ENCODE measurements at regions not wholly inside any gene's neighbourhood (a gene's known extent, or its start where the extent isn't known, plus 50 kb on each side); places are given as distances from the start of the nearest gene placed in this dataset.
"Not testable (repeated sequence)": the region's sequence is repeated elsewhere in the genome, so short reads cannot be mapped to it uniquely, and the experiment has no call there.

DNA sequence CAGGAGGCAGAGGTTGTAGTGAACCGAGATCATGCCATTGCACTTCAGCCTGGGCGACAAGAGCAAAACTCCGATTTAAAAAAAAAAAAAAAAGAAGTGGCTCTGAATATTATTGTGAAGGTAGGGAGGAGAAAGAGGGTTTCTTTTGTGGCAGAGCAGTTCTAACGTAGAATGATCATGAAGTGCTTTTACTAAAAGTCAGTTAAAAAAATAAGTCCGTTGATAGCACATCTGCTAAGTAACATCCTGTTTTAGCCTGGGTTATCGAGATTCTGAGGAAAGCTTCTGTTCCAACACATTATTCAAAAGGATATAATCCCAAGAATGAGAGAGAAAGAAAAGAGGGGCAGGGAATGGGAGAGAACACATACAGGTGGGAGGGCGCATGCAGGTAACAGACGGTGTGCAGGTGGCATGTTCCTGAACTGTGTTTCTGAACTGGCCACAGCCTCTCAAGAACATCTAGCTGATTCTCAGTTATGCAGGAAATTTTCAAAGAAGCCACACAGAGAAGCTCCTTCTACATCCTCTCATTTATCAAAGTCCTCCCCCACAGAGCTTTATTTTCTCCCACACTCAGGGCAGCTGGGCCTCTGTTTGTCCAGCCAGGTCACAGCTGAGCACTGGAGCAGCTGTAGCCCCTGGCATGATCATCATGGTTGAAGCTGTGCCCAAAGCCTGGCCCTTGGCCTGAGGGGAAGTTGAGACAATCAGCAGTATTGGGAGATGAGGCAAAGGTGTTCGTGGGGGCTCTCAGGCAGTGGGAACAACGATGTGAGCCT lies 342.3 kb downstream of the ZNF674 start:
- H3K27me3 Mint-ChIP-seq (ENCODE audit: insufficient read depth): no peaks in the 10 kb centered on the region
- DNase-seq (ENCODE audit: low spot score): no peak
- no peak overlapping the region for H3K4me3 Mint-ChIP-seq
- peaks cover 11% of the 10 kb centered on the region for H3K4me1 Mint-ChIP-seq (ENCODE audit: low read depth)
- H3K9me3 Mint-ChIP-seq: no peaks in the 10 kb centered on the region
- H3K36me3 Mint-ChIP-seq (ENCODE audit: low read depth): no peaks in the 10 kb centered on the region
- H3K27ac Mint-ChIP-seq: no peak overlapping the region
- intact Hi-C loops (cut with micrococcal nuclease): loop anchor here (10.0 kb wide), 2 partner anchors 122 to 172 kb away; no protein-coding TSS in a partner anchor

DNA sequence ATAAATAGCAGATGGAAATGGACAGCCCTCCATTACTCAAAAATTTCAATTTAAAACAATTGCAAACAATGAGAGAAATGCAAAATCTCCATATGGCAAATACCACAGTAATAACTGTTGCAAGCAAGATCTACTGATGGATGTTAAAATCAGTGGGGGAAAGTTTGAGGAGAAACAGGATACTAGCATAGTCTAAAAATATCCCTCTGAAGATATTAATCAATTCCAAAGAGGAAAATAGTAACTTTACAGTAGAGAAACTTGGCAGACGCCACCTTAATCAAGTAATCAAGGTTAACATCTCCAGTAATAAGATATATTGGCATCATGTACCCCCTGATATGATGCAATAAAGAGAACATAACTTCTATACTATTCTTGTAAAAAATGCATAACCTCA lies 344.8 kb downstream of the ZNF674 start:
- no peaks in the 10 kb centered on the region for H3K9me3 Mint-ChIP-seq
- no peak for DNase-seq (ENCODE audit: low spot score)
- no peak overlapping the region for H3K4me3 Mint-ChIP-seq
- H3K4me1 Mint-ChIP-seq (ENCODE audit: low read depth): peaks cover 9% of the 10 kb centered on the region
- H3K36me3 Mint-ChIP-seq (ENCODE audit: low read depth): no peaks in the 10 kb centered on the region
- intact Hi-C loops (cut with micrococcal nuclease): loop anchor here (10.0 kb wide), 2 partner anchors 124 to 174 kb away; no protein-coding TSS in a partner anchor
- H3K27ac Mint-ChIP-seq: no peak overlapping the region
- no peaks in the 10 kb centered on the region for H3K27me3 Mint-ChIP-seq (ENCODE audit: insufficient read depth)

DNA sequence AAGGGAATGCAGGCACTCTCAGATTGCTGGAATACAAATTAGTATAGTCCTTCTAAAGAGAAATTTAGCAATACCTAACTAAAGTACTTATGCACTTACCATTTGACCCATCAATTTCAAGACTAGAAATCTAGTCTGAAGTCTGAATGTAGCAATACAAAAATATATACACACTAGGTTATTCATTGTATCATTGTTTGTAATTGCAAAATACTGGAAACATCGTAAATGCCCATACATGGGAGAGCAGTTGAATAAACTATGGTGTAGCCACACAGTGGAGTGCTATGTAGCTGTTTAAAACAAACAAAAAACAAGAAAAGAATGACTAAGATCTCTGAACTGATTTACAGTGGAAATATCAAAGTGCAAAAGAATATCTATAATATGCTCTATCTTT lies 346.4 kb downstream of the ZNF674 start:
- intact Hi-C loops (cut with micrococcal nuclease): no loop called here
- no peaks in the 10 kb centered on the region for H3K27me3 Mint-ChIP-seq (ENCODE audit: insufficient read depth)
- no peak overlapping the region for H3K4me3 Mint-ChIP-seq
- H3K36me3 Mint-ChIP-seq (ENCODE audit: low read depth): no peaks in the 10 kb centered on the region
- no peak overlapping the region for H3K27ac Mint-ChIP-seq
- no peaks in the 10 kb centered on the region for H3K4me1 Mint-ChIP-seq (ENCODE audit: low read depth)
- H3K9me3 Mint-ChIP-seq: no peaks in the 10 kb centered on the region
- DNase-seq (ENCODE audit: low spot score): no peak

DNA sequence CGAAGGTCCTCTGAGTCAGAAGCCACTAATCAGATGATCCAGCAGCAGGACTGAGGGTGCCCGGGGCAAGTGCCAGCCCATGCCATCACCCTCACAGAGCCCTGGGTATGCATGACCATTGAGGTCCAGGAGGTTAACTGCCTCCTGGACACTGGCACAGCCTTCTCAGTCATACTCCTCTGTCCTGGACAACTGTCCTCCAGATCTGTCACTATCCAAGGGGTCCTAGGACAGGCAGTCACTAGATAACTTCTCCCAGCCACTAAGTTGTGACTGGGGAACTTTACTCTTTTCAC lies 358.5 kb downstream of the ZNF674 start:
- H3K4me3 Mint-ChIP-seq; DNase-seq (ENCODE audit: low spot score); H3K9me3 Mint-ChIP-seq; H3K36me3 Mint-ChIP-seq (ENCODE audit: low read depth); intact Hi-C loops (cut with micrococcal nuclease); H3K27ac Mint-ChIP-seq; H3K27me3 Mint-ChIP-seq (ENCODE audit: insufficient read depth); H3K4me1 Mint-ChIP-seq (ENCODE audit: low read depth): not testable (repeated sequence)

DNA sequence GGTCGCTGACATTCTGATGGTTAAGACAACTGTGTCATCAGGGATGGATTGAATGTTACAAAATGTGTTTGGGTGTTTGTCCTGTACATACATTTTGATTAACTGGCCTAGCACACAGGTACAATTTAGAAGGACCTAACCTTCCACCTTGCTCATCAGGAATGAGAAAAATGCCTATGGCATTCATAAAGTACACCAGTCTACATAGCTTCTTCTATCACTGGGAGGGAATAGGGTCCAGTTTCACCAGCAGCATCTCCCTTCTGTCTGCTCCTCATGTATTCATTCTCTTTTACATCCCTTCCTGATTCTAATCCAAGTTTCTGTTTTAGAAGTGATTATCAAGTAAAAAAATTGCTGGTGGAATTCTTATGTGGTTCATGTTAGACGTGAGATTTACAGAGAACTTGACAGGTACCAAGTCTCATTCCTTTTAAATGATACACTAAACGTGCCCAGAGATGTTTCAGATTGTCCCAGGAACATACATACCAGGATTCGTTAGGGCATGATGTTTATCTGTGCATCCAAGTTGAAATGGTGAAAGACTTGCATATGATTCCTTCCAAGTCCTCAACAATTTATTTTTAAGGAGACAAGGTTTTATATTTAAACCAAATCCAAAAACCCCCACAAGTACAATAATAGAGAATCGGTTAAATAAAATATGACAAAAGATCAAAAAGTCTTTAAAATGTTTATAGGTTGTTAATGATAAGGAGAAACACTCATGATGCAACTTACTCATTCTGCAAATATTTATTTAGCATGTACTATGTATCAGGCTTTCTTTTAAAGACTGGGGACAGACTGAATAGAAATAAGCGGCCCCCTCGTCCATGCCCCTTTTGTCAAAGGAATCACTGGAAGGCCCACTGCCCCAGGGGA lies 359.1 kb downstream of the ZNF674 start:
- no peak for DNase-seq (ENCODE audit: low spot score)
- no peaks in the 10 kb centered on the region for H3K4me1 Mint-ChIP-seq (ENCODE audit: low read depth)
- H3K27ac Mint-ChIP-seq: no peak overlapping the region
- intact Hi-C loops (cut with micrococcal nuclease): no loop called here
- no peak overlapping the region for H3K4me3 Mint-ChIP-seq
- peaks cover 6% of the 10 kb centered on the region for H3K9me3 Mint-ChIP-seq
- H3K36me3 Mint-ChIP-seq (ENCODE audit: low read depth): no peaks in the 10 kb centered on the region
- peaks cover 2% of the 10 kb centered on the region for H3K27me3 Mint-ChIP-seq (ENCODE audit: insufficient read depth)

DNA sequence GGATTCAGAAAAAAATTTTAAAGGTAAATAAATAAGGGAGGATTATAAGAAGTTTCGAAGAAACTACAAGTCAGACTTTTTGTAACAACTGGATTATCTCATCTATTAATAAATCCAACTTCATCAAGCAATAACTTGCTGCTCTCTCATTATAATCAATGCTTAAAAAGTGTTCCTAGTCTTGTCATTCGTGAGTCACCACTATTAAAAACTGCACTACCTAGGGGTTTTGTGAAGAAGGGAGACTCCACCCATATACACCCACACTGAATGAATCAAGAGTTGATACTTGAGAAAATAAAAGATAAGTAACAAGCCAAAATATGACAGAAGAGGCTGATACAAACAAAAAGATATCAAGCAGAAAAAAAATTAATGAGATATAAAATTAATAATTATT lies 360.5 kb downstream of the ZNF674 start:
- no peaks in the 10 kb centered on the region for H3K36me3 Mint-ChIP-seq (ENCODE audit: low read depth)
- peaks cover 2% of the 10 kb centered on the region for H3K27me3 Mint-ChIP-seq (ENCODE audit: insufficient read depth)
- no peak overlapping the region for H3K4me3 Mint-ChIP-seq
- no peaks in the 10 kb centered on the region for H3K4me1 Mint-ChIP-seq (ENCODE audit: low read depth)
- no peak overlapping the region for H3K27ac Mint-ChIP-seq
- H3K9me3 Mint-ChIP-seq: peaks cover 6% of the 10 kb centered on the region
- intact Hi-C loops (cut with micrococcal nuclease): no loop called here
- DNase-seq (ENCODE audit: low spot score): no peak

DNA sequence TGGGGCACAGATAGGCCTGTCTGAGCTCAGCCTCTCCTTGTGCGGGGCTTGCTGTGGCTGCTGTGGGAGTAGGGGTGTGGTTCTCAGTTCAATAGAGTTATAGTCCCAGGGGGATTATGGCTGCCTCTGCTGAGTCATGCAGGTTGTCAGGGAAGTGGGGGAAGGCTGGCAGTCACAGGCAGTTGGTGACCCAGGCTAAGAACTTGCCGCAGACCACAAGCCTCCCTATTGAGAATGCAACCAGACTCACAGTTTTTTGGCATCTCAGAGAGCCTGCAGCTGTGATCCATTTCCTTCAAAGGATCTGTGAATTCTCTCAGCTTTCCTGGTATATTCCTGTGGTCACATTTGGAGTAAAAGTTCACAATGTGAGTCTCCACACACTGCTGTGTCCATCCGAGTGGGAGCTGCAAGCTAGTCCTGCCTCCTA lies 364.9 kb downstream of the ZNF674 start:
- Mint-ChIP-seq H3K4me1 (ENCODE audit: low read depth) (no peaks in the 10 kb centered on the region), H3K27ac (no peak overlapping the region), H3K9me3 (peaks cover 8% of the 10 kb centered on the region), H3K4me3 (no peak overlapping the region), H3K36me3 (ENCODE audit: low read depth) (no peaks in the 10 kb centered on the region), H3K27me3 (ENCODE audit: insufficient read depth) (peaks cover 2% of the 10 kb centered on the region)
- DNase-seq (ENCODE audit: low spot score): no peak
- intact Hi-C loops (cut with micrococcal nuclease): no loop called here

DNA sequence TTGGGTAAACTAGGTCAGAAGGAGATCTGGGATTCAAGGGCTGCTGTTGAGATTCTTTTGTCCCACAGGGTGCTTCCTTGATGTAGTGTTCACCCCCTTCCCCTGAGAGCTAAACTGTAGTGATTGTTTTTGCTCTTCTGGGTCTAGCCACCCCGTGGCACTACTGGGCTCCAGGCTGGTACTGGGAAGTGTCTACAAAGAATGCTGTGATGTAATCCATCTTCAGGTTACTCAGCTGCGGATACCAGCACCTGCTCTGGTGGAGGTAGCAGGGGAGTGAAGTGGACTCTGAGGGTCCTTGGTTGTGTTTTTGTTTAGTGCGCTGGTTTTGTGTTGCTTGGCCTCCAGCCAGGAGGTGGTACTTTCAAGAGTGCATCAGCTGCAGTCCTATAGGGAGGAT lies 365.5 kb downstream of the ZNF674 start:
- Mint-ChIP-seq H3K4me1 (ENCODE audit: low read depth) (no peaks in the 10 kb centered on the region), H3K9me3 (peaks cover 8% of the 10 kb centered on the region), H3K4me3 (no peak overlapping the region), H3K36me3 (ENCODE audit: low read depth) (no peaks in the 10 kb centered on the region), H3K27ac (no peak overlapping the region), H3K27me3 (ENCODE audit: insufficient read depth) (peaks cover 2% of the 10 kb centered on the region)
- intact Hi-C loops (cut with micrococcal nuclease): no loop called here
- no peak for DNase-seq (ENCODE audit: low spot score)

DNA sequence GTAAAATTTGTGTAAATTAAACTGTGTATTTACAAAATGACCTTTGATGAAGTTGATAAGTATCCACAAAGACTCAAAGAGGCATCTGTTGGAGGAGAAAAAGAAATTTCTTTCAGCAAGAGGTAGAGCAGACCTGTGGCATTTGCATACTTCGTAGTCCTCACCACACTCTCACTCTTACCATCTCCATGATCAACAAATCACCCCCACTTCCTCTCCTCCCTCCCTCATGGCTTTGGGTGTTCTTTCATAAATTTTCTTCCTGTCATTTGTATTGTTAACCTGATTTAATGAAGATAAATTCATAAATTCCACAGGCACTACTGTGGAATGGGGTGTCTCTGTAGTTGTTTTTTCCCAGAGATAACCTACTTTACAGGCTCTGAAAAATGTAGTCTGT lies 366.5 kb downstream of the ZNF674 start:
- peaks cover 14% of the 10 kb centered on the region for H3K9me3 Mint-ChIP-seq
- H3K4me1 Mint-ChIP-seq (ENCODE audit: low read depth): no peaks in the 10 kb centered on the region
- intact Hi-C loops (cut with micrococcal nuclease): no loop called here
- no peak overlapping the region for H3K27ac Mint-ChIP-seq
- H3K36me3 Mint-ChIP-seq (ENCODE audit: low read depth): no peaks in the 10 kb centered on the region
- no peak for DNase-seq (ENCODE audit: low spot score)
- no peak overlapping the region for H3K4me3 Mint-ChIP-seq
- peaks cover 2% of the 10 kb centered on the region for H3K27me3 Mint-ChIP-seq (ENCODE audit: insufficient read depth)

DNA sequence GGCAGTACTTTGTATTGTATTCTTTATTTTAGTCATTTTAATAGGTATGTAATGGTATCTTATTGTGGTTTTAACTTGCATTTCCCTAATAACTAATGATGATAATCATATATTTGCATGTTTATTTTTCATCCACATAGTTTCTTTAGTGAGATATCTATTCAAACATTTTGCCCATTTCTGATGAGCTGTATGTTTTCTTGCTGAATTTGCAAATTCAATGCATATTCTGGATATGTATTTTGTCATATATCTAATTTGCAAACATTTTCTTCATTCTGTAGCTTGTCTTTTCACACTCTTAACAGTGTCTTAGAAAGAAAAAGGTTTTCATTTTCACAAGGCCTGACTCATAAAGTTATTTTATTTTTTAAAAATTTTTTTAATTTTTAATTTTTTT lies 372.1 kb downstream of the ZNF674 start:
- Mint-ChIP-seq H3K4me3 (no peak overlapping the region), H3K9me3 (peaks cover 8% of the 10 kb centered on the region), H3K4me1 (ENCODE audit: low read depth) (no peaks in the 10 kb centered on the region), H3K27me3 (ENCODE audit: insufficient read depth) (no peaks in the 10 kb centered on the region), H3K36me3 (ENCODE audit: low read depth) (no peaks in the 10 kb centered on the region), H3K27ac (no peak overlapping the region)
- intact Hi-C loops (cut with micrococcal nuclease): no loop called here
- DNase-seq (ENCODE audit: low spot score): no peak

DNA sequence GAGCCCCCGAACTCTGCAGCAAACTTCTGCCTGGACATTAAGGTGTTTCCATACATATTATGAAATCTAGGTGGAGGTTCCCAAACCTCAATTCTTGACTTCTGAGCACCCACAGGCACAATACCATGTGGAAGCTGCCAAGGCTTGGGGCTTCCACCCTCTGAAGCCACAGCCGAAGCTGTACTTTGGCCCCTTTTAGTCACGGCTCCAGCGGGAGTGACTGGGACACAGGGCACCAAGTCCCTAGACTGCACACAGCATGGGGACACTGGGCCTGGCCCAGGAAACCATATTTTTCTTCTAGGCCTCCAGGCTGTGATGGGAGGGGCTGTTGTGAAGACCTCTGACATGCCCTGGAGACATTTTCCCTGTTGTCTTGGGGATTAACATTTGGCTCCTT lies 373.8 kb downstream of the ZNF674 start:
- H3K27ac Mint-ChIP-seq; H3K27me3 Mint-ChIP-seq (ENCODE audit: insufficient read depth); H3K4me3 Mint-ChIP-seq; intact Hi-C loops (cut with micrococcal nuclease); DNase-seq (ENCODE audit: low spot score); H3K9me3 Mint-ChIP-seq; H3K4me1 Mint-ChIP-seq (ENCODE audit: low read depth); H3K36me3 Mint-ChIP-seq (ENCODE audit: low read depth): not testable (repeated sequence)

DNA sequence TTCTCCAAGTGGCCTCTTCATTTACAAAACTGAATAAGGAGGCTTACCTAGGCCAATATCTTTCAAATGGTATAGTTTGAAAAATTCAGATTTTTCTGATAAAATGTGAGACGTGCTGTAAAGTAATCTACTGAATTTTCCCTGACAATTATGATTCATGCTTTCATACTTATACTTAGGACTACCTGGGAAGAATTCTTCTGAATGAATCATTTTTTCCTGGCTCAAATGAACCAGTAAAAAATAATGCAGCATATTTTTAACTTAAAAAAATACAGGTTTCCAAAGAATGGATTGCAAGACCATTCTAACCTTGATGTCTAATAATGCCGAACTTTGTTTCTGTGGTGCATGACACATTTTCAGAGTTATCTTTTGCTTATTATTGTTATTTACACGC lies 375.4 kb downstream of the ZNF674 start:
- DNase-seq (ENCODE audit: low spot score): no peak
- no peaks in the 10 kb centered on the region for H3K36me3 Mint-ChIP-seq (ENCODE audit: low read depth)
- H3K27ac Mint-ChIP-seq: no peak overlapping the region
- no peaks in the 10 kb centered on the region for H3K27me3 Mint-ChIP-seq (ENCODE audit: insufficient read depth)
- H3K4me3 Mint-ChIP-seq: no peak overlapping the region
- peaks cover 5% of the 10 kb centered on the region for H3K9me3 Mint-ChIP-seq
- intact Hi-C loops (cut with micrococcal nuclease): no loop called here
- H3K4me1 Mint-ChIP-seq (ENCODE audit: low read depth): no peaks in the 10 kb centered on the region

DNA sequence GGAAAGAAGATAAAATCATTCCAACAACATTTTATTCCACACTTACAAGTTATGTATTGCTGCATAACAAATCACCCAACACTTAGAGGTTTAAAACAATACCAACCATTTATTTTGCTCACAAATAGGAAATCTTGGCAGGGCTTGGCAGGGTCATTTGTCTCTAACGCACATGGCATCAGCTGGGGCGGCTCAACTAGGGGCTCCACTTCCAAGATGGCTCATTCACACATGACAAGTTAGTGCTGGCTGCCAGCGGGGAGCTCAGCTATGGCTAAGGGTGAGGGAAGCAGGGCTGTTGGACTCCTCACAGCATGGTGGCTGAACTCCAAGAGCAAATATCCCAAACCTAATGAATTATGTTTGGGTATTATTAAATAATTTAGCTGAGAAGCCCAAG lies 377.0 kb downstream of the ZNF674 start:
- intact Hi-C loops (cut with micrococcal nuclease): no loop called here
- DNase-seq (ENCODE audit: low spot score): no peak
- no peak overlapping the region for H3K4me3 Mint-ChIP-seq

More for the DNA sequence above, 377.0 kb downstream of the ZNF674 start:
- Mint-ChIP-seq H3K27me3 (ENCODE audit: insufficient read depth) (no peaks in the 10 kb centered on the region), H3K27ac (no peak overlapping the region), H3K36me3 (ENCODE audit: low read depth) (no peaks in the 10 kb centered on the region), H3K4me1 (ENCODE audit: low read depth) (no peaks in the 10 kb centered on the region), H3K9me3 (no peaks in the 10 kb centered on the region)

Data from activated T-helper 1 cell treated with anti-CD3 and anti-CD28 coated beads, Interleukin-12 subunit alpha, Interleukin-12 subunit beta, Interleukin-2, Interleukin-4 antibody, amounts not matched to agents 30 ng/mL and 10 ng/mL and 1 ng/mL, durations not matched to agents 14 hours and 24 hours and 36 hours (primary cell).